T-helper 2 cell treated with Interferon-gamma antibody and Interleukin-4, amounts not matched to agents 100 ng/mL and 5 ng/mL, for 36 hours (primary cell): ENCODE measurements at regions not wholly inside any gene's neighbourhood (a gene's known extent, or its start where the extent isn't known, plus 50 kb on each side); places are given as distances from the start of the nearest gene placed in this dataset.

ENCODE experiments used
- intact Hi-C: fragments of 100-400 bp; cut with micrococcal nuclease; formaldehyde crosslinking; loops from one replicate; pipeline ENCODE4 v1.15.1; 2023

DNA sequence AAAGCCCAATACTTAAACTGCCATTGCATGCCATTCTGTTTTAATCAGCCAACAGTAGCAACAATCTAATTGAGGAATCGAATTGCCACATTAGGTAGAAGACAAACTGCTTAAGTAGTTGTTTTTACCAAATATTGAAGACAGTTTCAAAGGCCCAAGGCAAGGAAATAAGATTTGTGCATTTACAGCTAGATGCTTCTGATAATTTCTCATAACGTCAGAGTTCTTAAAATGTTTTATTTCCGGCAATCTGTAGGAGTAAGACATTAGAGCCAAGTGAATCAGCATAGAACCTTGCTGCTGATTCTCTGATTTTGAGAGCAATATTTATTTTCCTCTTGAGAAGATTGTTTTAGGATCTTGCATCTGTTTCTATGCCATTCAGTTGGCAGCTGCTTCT lies 174.3 kb downstream of the RBM43 start:
- intact Hi-C loops, result no loop called here

DNA sequence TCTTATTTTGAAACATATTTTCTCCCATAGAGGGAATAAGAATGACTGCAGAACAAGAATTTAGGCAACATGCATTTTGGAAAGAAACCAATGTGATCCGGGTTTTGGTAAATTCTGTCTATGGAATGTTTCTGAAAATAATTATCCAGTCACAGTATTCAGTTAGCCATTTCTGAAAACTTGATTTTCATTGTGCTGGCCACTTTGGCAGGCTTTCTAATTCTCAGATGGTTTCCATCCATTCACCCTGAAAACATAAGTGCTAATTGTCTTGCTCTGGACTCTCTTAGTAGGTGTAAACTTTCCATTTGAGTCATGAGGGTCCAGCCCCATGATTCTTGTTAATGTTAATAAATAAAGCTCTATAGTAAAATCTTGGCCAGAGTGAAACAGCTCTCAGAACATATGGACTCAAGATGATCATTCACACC lies 176.5 kb downstream of the RBM43 start:
- intact Hi-C loops, result no loop called here

DNA sequence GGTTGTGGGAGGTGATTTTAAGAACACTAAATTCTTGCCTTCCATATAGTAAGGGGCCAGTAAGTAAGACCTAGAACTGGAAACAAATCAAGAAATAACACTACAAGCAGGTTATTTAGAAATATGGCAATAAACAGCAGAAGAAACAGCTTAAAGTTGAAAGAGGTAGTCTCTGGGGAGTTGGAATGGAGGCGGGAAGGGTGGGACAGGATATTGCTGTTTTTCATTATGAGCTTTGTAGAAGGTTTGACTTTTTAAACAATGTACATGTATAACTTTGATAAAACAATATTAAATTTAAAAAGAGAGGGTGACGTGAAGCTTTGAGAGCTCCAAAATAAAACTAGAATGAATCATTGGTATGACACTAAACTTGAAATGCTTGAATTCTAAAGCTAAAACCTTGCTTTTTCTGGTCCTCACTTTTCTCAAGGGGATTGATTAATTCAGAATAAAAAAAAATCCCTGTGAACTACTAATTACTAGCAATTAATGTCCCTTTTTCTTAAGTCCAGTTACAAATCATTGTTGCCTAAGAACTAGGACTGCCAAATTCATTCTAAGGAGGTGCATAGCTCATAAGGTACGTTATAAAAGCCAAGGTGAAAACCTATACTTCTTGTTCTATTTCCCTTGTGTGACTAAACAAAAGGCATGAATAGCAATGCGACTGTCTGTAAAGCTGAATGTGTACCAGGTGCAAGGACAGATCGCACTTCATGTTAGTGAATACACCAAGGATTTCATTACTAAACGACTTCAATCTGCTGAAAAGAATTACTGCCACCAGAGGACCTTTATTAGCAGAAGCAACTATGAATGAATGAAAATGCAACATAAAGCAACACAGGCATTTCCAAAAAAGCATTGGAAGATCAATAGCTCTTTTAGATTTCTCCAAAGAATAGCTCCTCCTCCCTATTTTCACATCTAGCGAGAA lies 177.5 kb downstream of the RBM43 start:
- intact Hi-C loops, result no loop called here

DNA sequence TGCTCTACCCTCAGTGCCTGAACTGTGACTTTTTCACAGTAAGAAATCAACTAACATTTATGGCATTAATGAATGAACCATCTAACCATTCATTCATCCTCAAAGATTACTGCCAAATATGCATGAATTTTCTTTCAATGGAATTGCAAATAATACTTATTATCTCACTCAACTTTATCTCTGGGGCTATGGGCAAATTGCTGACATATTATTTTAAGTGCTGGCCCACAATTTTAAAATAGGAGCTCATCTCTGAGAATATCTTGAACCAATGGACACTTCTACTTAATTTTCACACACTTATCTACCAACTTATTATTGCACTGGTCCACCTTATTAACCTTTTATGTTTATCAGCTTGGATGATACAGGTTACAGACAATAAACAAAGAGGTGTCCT lies 182.8 kb downstream of the RBM43 start:
- intact Hi-C loops, result no loop called here

DNA sequence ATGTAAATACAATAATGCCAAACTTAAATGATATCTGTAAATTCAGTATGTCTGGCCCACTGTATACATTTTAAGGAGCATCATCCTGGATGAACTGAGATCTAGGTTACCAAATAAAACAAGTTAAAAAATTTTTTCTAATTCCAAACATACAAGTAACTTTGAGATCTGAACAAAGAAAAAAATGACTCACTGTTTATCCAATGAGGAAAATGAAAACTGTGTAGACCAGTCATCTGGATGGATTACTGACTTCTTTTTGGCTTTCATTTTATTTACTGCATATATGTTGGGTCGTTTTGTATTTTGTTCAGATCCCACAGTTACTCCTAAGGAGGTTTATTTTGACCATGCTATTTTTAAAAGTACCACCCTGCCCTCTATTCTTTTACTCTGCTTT lies 189.8 kb downstream of the RBM43 start:
- intact Hi-C loops, result no loop called here

DNA sequence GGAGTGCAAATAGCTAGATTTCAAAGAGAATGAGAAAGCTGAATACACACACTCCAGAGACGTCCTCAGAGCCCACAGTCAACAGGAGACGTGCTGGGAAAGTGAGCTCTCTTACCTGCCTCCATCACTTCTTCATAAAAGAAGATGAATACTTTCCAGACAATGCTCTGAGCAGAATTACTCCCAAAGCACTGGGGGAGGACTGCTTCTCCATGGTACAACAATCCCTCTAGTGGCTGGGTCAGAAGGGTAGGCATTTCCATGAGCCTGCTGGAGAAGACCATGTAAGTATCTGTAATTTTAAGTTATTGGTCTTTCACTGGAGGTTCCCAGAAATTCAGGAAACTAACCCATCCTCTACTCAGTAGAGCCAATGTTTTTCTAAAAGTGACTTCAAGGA lies 190.3 kb downstream of the RBM43 start:
- intact Hi-C loops, result no loop called here

DNA sequence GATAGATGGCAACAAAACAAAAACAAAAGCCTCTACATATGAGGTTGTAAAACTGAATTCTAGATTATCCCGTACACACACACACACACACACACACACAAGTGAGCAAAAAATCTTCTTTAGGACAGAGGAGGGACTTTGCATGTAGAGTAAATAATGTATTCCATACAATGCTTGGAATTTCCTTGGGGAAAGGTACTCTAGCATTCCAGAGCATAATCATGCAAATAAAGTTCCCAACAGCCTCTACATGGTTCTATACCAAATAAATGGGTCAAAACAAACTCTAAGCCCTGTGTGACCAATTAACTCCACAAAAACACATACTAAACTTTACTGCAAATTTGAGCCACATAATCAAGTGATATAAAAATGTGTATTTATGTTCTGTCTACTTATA lies 191.4 kb downstream of the RBM43 start:
- intact Hi-C loops, result no loop called here

DNA sequence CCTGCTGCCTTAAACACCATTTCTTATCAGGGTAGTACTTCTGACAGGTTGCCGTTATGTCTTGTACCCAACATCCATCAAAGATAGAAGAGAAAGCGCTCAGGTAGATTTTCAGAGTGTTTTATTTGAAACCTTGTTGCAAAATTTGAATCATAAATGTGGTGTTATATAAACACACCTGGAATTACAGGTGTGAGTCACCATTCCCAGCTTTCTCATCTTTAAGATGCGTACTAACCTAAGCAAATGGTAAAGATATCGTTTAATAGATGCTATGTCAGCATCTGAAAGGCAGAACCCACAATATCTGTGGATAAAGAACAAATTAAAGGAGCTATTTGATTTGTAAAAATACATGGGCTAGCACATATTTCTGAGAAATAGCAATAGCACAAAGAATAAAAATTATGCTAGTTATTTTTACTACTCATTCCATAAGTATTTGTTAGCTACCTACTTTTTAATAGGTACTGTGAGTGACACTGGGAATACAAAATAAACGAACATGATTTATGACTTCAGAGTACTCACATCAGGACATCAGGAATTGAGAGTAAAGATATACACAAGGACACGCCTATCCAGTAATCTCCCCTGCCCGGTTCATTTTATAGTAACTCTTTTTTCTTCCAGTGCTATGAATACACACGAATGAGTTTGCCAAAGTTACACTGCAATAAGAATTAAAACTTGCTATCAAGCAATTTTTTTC lies 193.8 kb downstream of the RBM43 start:
- intact Hi-C loops, result no loop called here

DNA sequence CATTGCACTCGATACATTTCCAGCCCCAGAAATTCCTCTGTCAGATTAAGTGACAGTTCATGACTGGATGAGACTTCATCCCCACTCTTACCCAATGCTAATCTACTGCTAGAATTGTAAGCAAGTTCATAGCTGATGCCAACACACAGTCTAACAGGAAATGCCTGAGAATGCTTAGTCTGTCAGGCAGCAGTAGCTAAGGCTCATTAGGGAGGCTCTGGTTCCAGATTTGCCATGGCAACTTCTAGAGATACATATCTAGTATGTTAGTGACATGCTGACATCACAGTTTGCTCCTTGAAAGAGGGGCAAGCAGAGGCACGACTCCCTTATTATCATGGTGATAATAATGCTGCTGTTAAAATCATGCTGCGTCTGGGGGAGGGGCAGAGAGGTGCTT lies 198.4 kb downstream of the RBM43 start:
- intact Hi-C loops, result no loop called here

DNA sequence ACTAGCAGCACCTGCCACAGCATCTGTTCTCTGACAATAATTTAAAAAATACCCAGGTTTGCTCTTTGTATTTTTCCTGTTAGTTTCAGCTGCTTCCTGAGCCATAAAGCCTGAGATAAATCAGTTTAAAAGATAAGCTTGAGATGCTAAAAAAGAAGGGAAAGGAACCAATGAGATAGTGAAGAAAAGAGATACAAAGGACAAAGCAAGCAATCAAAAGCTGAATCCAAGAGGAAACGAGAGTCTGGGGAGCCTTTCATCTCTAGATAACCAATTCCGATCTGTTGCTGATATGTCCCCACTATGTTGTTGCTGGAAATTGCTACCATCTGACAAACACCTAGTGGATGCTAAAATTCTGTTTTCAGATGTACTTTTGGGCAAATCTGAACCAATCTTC lies 201.4 kb downstream of the RBM43 start:
- intact Hi-C loops, result no loop called here

DNA sequence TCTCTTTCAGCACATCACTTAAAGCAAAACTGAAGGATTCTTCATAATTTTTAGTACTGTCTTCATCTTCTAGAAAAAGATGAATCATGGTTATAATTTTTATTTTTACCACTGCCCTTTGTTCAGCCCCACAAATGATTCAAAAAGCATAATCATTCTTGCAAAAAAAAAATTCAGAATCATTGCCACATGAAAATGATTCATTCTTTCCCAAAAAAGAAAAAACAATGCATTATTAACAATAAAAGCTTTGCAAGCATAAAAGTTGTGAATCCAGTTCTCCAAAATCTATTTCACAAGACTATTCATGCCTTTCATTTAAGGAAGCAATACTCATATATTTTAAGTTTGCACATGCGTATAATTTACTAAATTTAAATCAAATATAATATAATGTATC lies 204.8 kb downstream of the RBM43 start:
- intact Hi-C loops, result no loop called here

DNA sequence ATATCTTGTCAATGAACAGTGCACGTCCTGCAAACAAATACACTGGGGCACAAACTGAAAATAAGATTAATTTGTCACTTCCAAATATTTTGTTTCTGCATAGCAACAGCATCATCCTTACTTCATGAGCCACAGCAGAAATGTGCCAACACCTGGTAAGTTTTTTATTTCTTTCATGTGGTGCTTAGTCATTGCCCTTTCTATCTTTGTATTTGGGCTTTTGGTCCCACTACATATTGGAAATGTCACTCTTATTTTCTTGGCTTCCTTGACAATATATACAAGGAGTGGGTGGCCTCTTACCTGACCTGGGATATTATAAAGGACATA lies 208.0 kb downstream of the RBM43 start:
- intact Hi-C loops, result no loop called here

DNA sequence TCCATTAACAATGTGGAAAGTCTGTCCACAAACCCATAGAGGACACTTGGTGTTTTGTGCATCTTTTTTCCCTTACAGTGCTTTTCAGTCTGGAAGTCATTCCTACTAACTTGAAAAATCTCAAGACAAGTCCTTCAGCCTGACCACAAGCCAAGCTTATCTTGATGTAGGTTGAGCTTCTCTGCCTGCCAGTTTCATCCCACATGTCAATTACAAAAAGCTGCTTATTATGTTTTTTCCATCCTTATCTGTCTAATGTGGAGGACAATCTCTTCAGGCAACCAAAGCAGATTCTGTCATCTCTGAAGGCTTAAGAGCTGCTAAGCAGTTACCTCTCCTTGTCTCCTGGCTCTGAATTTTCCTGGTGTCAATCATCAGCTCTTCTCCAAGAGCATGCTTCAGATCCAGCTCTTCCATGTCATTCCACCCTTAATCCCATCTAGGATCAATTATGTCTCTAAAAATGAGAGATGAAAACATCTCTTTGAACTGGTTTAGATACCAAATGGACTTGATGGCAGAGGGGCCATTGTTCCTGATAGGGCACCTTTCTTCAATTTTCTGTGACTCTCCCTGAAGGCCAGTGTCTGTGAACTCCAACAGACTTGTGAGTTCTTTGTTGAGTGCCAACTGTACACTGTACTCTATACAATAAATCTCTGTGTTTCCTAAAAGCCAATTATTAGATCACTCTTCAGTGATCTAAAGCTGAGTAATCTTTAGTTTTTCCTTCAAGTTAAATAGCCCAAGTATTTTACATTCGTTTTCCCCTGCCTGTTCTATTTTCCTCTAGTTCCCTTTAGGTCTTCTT lies 208.6 kb downstream of the RBM43 start:
- intact Hi-C loops, result no loop called here

DNA sequence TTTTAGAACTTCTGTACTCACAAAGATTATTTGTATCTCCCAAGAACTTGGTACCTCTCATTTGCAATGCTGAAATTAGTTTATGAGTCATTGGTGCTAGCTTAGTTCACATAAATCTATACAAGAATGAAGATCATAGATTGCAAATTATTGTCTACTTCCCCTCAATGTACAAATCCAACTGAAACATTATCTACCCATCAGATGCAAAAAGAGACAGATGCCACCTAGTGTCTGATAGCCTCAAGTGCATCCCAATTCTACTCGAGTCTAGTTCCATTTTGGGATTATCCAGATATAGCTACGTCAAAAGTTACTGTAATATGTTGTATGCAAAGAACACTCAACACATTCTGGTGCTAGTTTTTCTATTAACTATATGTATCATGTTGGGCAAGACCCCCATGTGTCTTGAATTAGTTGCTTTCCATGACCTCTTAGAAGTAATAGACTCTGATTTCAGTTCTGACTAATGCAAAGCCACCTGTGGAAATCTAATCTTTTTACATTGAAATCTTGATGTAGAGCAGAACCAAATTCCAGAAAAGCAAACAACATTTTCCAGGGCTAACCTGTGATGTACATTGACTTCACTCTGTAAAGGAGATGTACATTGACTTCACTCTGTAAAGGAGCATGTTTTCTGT lies 210.0 kb downstream of the RBM43 start:
- intact Hi-C loops, result no loop called here

DNA sequence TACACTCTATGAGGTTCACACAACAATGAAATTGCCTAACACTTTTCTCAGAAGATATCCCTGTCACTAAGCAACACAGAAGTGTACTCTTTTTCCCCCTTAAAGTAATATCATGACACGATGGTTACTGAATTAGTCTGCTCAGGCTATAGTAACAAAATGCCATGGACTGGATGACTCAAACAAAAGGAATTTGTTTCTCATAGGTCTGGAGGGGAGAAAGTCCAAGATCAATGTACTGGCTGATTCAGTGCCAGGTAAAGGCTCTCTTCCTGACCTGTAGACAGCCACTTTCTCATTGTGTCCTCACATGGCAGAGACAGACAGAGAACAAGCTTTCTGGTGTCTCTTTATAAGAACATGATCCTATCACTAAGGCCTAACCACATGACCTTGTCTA lies 211.9 kb downstream of the RBM43 start:
- intact Hi-C loops, result no loop called here

DNA sequence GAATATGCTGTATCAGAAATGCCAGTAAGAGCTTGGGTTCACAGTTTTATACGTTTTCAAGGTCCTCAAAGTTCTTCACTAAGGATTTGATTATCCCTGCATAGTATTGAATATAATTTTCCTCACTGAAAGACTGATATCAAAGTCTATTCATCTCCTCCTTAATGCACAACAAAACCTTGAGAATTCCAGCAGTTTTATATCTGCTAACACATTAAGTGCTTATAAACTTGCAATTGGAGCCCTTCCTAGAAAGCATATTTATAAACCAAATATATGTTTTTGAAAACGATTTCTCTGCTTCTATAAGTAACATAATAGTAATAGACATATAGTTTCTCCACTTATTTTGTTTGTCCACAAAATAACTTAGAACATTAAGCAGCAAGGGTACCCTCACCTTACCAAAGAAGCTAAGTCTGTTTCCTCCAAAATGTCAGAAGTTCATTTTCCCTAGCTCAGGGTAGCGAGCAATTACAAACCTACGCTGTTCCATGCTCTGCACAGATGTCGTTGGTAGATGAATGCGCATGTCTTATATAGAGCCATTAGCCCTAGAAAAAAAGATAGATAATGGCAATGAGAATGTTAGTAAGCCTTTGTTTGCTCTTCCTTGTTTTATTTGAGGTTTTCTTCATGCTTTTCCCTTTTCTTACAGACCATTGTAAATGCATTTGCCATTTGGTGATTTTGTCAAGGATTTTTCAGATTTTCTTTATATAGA lies 213.2 kb downstream of the RBM43 start:
- intact Hi-C loops, result no loop called here

DNA sequence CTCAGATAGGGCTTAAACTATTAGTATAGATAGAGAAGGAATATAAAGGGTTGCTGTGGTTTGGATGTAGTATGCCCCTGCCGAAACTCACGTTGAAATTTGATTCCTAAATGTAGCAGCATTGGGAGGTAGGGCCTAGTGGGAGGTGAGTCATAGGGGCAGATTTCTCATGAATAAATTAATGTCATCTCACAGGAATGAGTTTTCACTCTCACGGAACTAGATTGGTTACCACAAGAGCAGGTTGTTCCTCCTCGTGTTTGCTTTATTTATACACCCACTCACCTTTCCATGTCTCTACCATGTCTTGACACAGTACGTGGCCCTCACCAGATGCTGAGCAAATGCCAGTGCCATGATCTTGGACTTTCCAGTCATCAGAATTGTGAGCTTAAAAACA lies 218.2 kb downstream of the RBM43 start:
- intact Hi-C loops, result no loop called here

DNA sequence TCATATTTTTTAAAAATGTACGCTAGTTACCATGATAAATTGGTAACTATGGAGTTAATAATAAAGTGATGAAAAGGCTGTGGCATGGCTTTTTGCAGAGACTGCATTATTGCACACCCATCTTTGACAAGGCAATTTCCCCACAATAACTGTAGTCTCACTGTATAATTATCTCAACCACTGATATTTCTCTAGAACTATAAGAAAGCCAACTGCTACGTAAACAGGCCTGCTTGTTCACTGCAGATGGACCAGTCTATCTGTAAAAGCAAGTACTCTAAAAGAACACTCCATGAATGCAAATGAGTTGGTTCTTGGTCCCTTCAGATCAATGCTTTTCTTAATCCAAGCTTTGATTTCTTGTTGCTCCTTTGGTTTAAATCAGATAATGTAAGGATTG lies 218.7 kb downstream of the RBM43 start:
- intact Hi-C loops, result no loop called here

DNA sequence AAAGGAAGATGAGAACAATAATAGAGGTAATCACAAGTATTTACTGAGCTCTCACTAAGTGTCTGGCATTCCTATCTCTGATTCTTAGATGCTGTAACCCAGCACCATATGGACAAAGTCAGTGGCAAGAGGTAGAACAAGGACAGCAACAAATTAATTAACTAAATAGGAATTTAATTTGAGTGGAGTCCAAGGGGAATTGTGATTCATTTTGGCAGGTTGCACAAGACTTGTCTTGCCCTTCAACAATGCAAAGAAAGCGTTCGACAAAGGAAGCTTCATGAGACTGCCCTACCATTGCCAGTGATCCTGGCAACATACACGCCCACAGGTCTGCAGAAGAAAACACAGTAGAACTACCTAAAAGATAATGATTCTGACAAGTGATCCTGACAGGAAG lies 221.6 kb downstream of the RBM43 start:
- intact Hi-C loops, result no loop called here

DNA sequence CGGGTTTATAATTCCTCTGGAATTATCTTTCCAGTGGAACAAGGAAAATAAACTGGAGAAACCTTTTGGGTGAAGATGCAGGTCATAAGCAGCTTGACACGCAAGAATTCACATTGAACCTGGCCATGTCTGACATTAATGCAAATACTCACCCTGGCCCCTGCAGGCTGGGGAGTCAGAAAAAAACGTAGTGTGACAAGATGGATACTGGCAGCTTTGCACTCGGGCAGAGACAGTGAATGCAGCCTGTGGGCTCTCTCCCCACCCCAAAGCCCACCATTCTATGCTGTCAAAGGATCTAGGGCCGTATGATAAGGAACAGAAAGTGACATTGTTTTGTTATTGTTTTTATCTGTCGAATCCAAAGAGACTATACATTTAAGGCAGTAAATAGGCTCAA lies 223.1 kb downstream of the RBM43 start:
- intact Hi-C loops, result no loop called here

DNA sequence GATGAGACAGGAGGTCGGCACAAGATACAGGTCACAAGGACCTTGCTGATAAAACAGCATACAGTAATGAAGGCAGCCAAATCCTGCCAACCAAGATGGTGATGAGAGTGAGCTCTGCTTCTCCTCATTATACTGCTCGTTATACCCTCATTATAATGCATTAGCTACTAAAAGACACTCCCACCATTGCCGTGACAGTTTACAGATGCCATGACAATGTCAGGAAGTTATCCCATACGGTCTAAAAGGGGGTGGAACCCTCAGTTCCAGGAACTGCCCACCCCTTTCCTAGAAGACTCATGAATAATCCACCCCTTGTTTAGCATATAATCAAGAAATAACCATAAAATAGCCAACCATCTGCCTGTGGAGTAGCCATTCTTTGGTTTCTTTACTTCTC lies 224.2 kb downstream of the RBM43 start:
- intact Hi-C loops, result no loop called here
